Stimulated activated CD8-positive, alpha-beta memory T cell treated with anti-CD3 and anti-CD28 coated beads, Interleukin-4, amount 100 ng/mL, for 1 hour (primary cell): ENCODE measurements at regions not wholly inside any gene's neighbourhood (a gene's known extent, or its start where the extent isn't known, plus 50 kb on each side); places are given as distances from the start of the nearest gene placed in this dataset.

ENCODE experiments used
- DNase-seq, 2 donors: peaks; one replicate each; pipeline ENCODE4 v3.0.0-alpha.2; 2020; ENCODE audit warnings: low read depth in 2 of 2, low spot score in 1 of 2

GRCh38 chr5:158170060-158170459 is 311.1 kb upstream of the CLINT1 start:
- no peak for DNase-seq

- no peak for DNase-seq
Measured at GRCh38 chr5:158166424-158166823, 307.5 kb upstream of the CLINT1 start.

GRCh38 chr5:158165647-158166046 is 306.7 kb upstream of the CLINT1 start:
- DNase-seq = no peak

- no peak for DNase-seq
Measured at GRCh38 chr5:158164296-158165047, 305.5 kb upstream of the CLINT1 start.

- DNase-seq = no peak
Measured at GRCh38 chr5:158163451-158164295, 304.7 kb upstream of the CLINT1 start.

- no peak for DNase-seq
Measured at GRCh38 chr5:158162479-158163034, 303.6 kb upstream of the CLINT1 start.

GRCh38 chr5:158162026-158162425 is 303.1 kb upstream of the CLINT1 start:
- no peak for DNase-seq

GRCh38 chr5:158159621-158160020 is 300.7 kb upstream of the CLINT1 start:
- DNase-seq = no peak

- no peak for DNase-seq
Measured at GRCh38 chr5:158155811-158156505, 297.0 kb upstream of the CLINT1 start.

- no peak for DNase-seq
Measured at GRCh38 chr5:158155067-158155466, 296.1 kb upstream of the CLINT1 start.

GRCh38 chr5:158154226-158155005 is 295.5 kb upstream of the CLINT1 start:
- DNase-seq = no peak

GRCh38 chr5:158153508-158153907 is 294.6 kb upstream of the CLINT1 start:
- no peak for DNase-seq

GRCh38 chr5:158152136-158152535 is 293.2 kb upstream of the CLINT1 start:
- DNase-seq = no peak

GRCh38 chr5:158147227-158147626 is 288.3 kb upstream of the CLINT1 start:
- DNase-seq = no peak

- no peak for DNase-seq
Measured at GRCh38 chr5:158145827-158146226, 286.9 kb upstream of the CLINT1 start.

- DNase-seq = no peak
Measured at GRCh38 chr5:158143081-158143480, 284.1 kb upstream of the CLINT1 start.

- DNase-seq = no peak
Measured at GRCh38 chr5:158142156-158142555, 283.2 kb upstream of the CLINT1 start.

- DNase-seq = no peak
Measured at GRCh38 chr5:158140120-158140731, 281.3 kb upstream of the CLINT1 start.

GRCh38 chr5:158139161-158139560 is 280.2 kb upstream of the CLINT1 start:
- no peak for DNase-seq

GRCh38 chr5:158135682-158136179 is 276.8 kb upstream of the CLINT1 start:
- DNase-seq = no peak
